BE2C (cell line): ENCODE measurements at regions not wholly inside any gene's neighbourhood (a gene's known extent, or its start where the extent isn't known, plus 50 kb on each side); places are given as distances from the start of the nearest gene placed in this dataset.

Experiments
- DNase-seq: peaks from one replicate; pipeline ENCODE4 v3.0.0-alpha.2; 2020
- H3K27me3 ChIP-seq: fragments of 250-450 bp; sonication (Bioruptor Pico); 2 replicates; pipeline ENCODE4 v1.5.1; 2020; ENCODE audit warnings: mild to moderate bottlenecking
- H3K36me3 ChIP-seq: fragments of 250-450 bp; sonication (Bioruptor Pico); 2 replicates; pipeline ENCODE4 v1.5.1; 2020; ENCODE audit warnings: mild to moderate bottlenecking
- H3K4me1 ChIP-seq: fragments of 250-450 bp; sonication (Bioruptor Pico); 2 replicates; pipeline ENCODE4 v1.5.1; 2020
- H3K4me3 ChIP-seq: 2 replicates; pipeline ENCODE4 v1.5.1; 2011; ENCODE audit warnings: low read depth, low read length
- H3K9me3 ChIP-seq: fragments of 250-450 bp; sonication (Bioruptor Pico); 2 replicates; pipeline ENCODE4 v1.5.1; 2020
- CTCF ChIP-seq: IDR thresholded peaks from 2 replicates; pipeline ENCODE4 v1.5.1; 2012; ENCODE audit warnings: mild to moderate bottlenecking, low read depth, low read length

GRCh38 chr4:159598602-159599001 lies 495.7 kb downstream of the RAPGEF2 start:
- no peak for DNase-seq
- Histone ChIP-seq H3K36me3 (no peaks in the 10 kb centered on the region), H3K4me3 (no peak overlapping the region), H3K9me3 (no peaks in the 10 kb centered on the region), H3K27me3 (no peaks in the 10 kb centered on the region), H3K4me1 (no peaks in the 10 kb centered on the region)
- no peak for TF ChIP-seq CTCF

GRCh38 chr4:159600061-159600460 lies 497.2 kb downstream of the RAPGEF2 start:
- no peaks in the 10 kb centered on the region for H3K9me3 ChIP-seq
- no peaks in the 10 kb centered on the region for H3K36me3 ChIP-seq
- H3K4me1 ChIP-seq: no peaks in the 10 kb centered on the region
- DNase-seq: no peak
- no peaks in the 10 kb centered on the region for H3K27me3 ChIP-seq
- TF ChIP-seq CTCF: no peak
- H3K4me3 ChIP-seq: no peak overlapping the region

GRCh38 chr4:159604781-159605180 lies 501.9 kb downstream of the RAPGEF2 start:
- DNase-seq: no peak
- H3K27me3 ChIP-seq: no peaks in the 10 kb centered on the region
- no peaks in the 10 kb centered on the region for H3K9me3 ChIP-seq
- no peak for TF ChIP-seq CTCF
- H3K36me3 ChIP-seq: no peaks in the 10 kb centered on the region
- H3K4me1 ChIP-seq: no peaks in the 10 kb centered on the region
- no peak overlapping the region for H3K4me3 ChIP-seq

- no peak for DNase-seq
- Histone ChIP-seq H3K4me3 (no peak overlapping the region), H3K36me3 (no peaks in the 10 kb centered on the region), H3K4me1 (no peaks in the 10 kb centered on the region), H3K9me3 (no peaks in the 10 kb centered on the region), H3K27me3 (no peaks in the 10 kb centered on the region)
- TF ChIP-seq CTCF: no peak
Observed at GRCh38 chr4:159606835-159607234, 504.0 kb downstream of the RAPGEF2 start.

GRCh38 chr4:159607809-159608208 lies 504.9 kb downstream of the RAPGEF2 start:
- H3K4me1 ChIP-seq: no peaks in the 10 kb centered on the region
- no peaks in the 10 kb centered on the region for H3K36me3 ChIP-seq
- no peak for DNase-seq
- H3K27me3 ChIP-seq: no peaks in the 10 kb centered on the region
- H3K9me3 ChIP-seq: no peaks in the 10 kb centered on the region
- no peak overlapping the region for H3K4me3 ChIP-seq
- TF ChIP-seq CTCF: no peak

- H3K9me3 ChIP-seq: no peaks in the 10 kb centered on the region
- peak; percentile 22; the same call in 1 of the 2 replicates for TF ChIP-seq CTCF
- no peaks in the 10 kb centered on the region for H3K36me3 ChIP-seq
- H3K4me1 ChIP-seq: no peaks in the 10 kb centered on the region
- no peaks in the 10 kb centered on the region for H3K27me3 ChIP-seq
- DNase-seq: no peak
- H3K4me3 ChIP-seq: no peak overlapping the region
Observed at GRCh38 chr4:159608436-159608835, 505.6 kb downstream of the RAPGEF2 start.
